HG02798 (cell line): ENCODE measurements at regions not wholly inside any gene's neighbourhood (a gene's known extent, or its start where the extent isn't known, plus 50 kb on each side); places are given as distances from the start of the nearest gene placed in this dataset.
A peak's percentile ranks its signal among the peaks of the same experiment; 100 is the strongest.
"Not testable (repeated sequence)": the region's sequence is repeated elsewhere in the genome, so short reads cannot be mapped to it uniquely, and the experiment has no call there.

Source experiments
- ATAC-seq: cut with Tn5 transposase; IDR thresholded peaks from one replicate; pipeline ENCODE4 v1.9.1; 2021; ENCODE audit warnings: mild to moderate bottlenecking; ENCODE audit not compliant: unreplicated experiment, poor library complexity

- peak; percentile 52 for ATAC-seq
Observed at GRCh38 chr5:108543486-108543885, 161.6 kb upstream of the FBXL17 start.

- peak; percentile 71 for ATAC-seq
Observed at GRCh38 chr5:108541836-108542235, 159.9 kb upstream of the FBXL17 start.

GRCh38 chr5:108536321-108536720, 154.4 kb upstream of the FBXL17 start:
- ATAC-seq, result no peak

- ATAC-seq, result not testable (repeated sequence)
Observed at GRCh38 chr5:108532129-108532445, 150.2 kb upstream of the FBXL17 start.

- no peak for ATAC-seq
Observed at GRCh38 chr5:108531367-108532128, 149.7 kb upstream of the FBXL17 start.

GRCh38 chr5:108530706-108531105, 148.8 kb upstream of the FBXL17 start:
- no peak for ATAC-seq

GRCh38 chr5:108529381-108529780, 147.5 kb upstream of the FBXL17 start:
- ATAC-seq, result no peak

- no peak for ATAC-seq
Observed at GRCh38 chr5:108528655-108529054, 146.8 kb upstream of the FBXL17 start.

- no peak for ATAC-seq
Observed at GRCh38 chr5:108524564-108524963, 142.7 kb upstream of the FBXL17 start.

- no peak for ATAC-seq
Observed at GRCh38 chr5:108523360-108523759, 141.5 kb upstream of the FBXL17 start.

GRCh38 chr5:108521841-108522506, 140.1 kb upstream of the FBXL17 start:
- ATAC-seq, result peak; percentile 57

- peak; percentile 86 for ATAC-seq
Observed at GRCh38 chr5:108521011-108521700, 139.3 kb upstream of the FBXL17 start.

- no peak for ATAC-seq
Observed at GRCh38 chr5:108516785-108517184, 134.9 kb upstream of the FBXL17 start.

GRCh38 chr5:108515517-108516105, 133.7 kb upstream of the FBXL17 start:
- no peak for ATAC-seq

- ATAC-seq, result no peak
Observed at GRCh38 chr5:108508979-108509378, 127.1 kb upstream of the FBXL17 start.

GRCh38 chr5:108507631-108508030, 125.7 kb upstream of the FBXL17 start:
- no peak for ATAC-seq

- no peak for ATAC-seq
Observed at GRCh38 chr5:108505608-108506007, 123.7 kb upstream of the FBXL17 start.

- ATAC-seq, result no peak
Observed at GRCh38 chr5:108504974-108505373, 123.1 kb upstream of the FBXL17 start.

GRCh38 chr5:108503986-108504385, 122.1 kb upstream of the FBXL17 start:
- ATAC-seq, result no peak

- ATAC-seq, result not testable (repeated sequence)
Observed at GRCh38 chr5:108495615-108496014, 113.7 kb upstream of the FBXL17 start.

- no peak for ATAC-seq
Observed at GRCh38 chr5:108487951-108488350, 106.1 kb upstream of the FBXL17 start.
